Esophagus squamous epithelium (tissue), 5 donors: ENCODE measurements at regions not wholly inside any gene's neighbourhood (a gene's known extent, or its start where the extent isn't known, plus 50 kb on each side); places are given as distances from the start of the nearest gene placed in this dataset.

Experiments
- DNase-seq: peaks from one replicate; lab custom pipeline; 2025; lab: John Stamatoyannopoulos, UW
- H3K27ac ChIP-seq, 4 donors: fragments of 200-600 bp; sonication (generic); one replicate each; pipeline ENCODE4 v1.5.1; 2016 to 2019; ENCODE audit warnings: mild to moderate bottlenecking in 1 of 4
- H3K27me3 ChIP-seq, 4 donors: fragments of 200-600 bp; sonication (generic); 1 replicate in 3 of 4; 2 replicates in 1 of 4; pipeline versions ENCODE4 v1.5.1 to v1.6.0; 2017 to 2021; ENCODE audit warnings: antibody characterized with exemption in 1 of 4
- H3K36me3 ChIP-seq, 3 donors: fragments of 200-600 bp; sonication (generic); one replicate each; pipeline ENCODE4 v1.5.1; 2016 to 2019
- H3K4me1 ChIP-seq, 3 donors: fragments of 200-600 bp; sonication (generic); one replicate each; pipeline ENCODE4 v1.5.1; 2017 to 2019
- H3K4me3 ChIP-seq, 4 donors: fragments of 200-600 bp; sonication (generic); 1 replicate in 3 of 4; 2 replicates in 1 of 4; pipeline ENCODE4 v1.5.1; 2016 to 2019; ENCODE audit warnings: mild to moderate bottlenecking in 2 of 4, moderate library complexity in 1 of 4
- H3K9me3 ChIP-seq, 3 donors: fragments of 200-600 bp; sonication (generic); one replicate each; pipeline ENCODE4 v1.5.1; 2016 to 2019
- POLR2A ChIP-seq, 4 donors: fragments of 450-650 bp; IDR thresholded peaks; one replicate each; pipeline ENCODE4 v1.6.1; 2017; ENCODE audit warnings: antibody characterized with exemption in 4 of 4, mild to moderate bottlenecking in 4 of 4, moderate library complexity in 3 of 4
- WGBS, 2 donors: methylation state at CpG; one replicate each; pipeline ENCODE4 v1.1.5; 2018; 5-methylcytosine and 5-hydroxymethylcytosine counted together
- intact Hi-C: fragments of 100-400 bp; cut with DNase I; formaldehyde crosslinking; loops from one replicate; pipeline ENCODE4 v1.15.0; 2022
- TF ChIP-seq, protein P1 (sequence below), 6 experiments: fragments of 450-650 bp in 4 of 6; fragments of 200-600 bp in 2 of 6; sonication (generic) in 2 of 6; IDR thresholded peaks; one replicate each; pipeline ENCODE4 v1.5.1; 2016 to 2019; ENCODE audit warnings: antibody characterized with exemption in 6 of 6, mild to moderate bottlenecking in 4 of 6, moderate library complexity in 4 of 6
- donor health status: DM: yes; HTN: yes; CAD: no.

DNA sequence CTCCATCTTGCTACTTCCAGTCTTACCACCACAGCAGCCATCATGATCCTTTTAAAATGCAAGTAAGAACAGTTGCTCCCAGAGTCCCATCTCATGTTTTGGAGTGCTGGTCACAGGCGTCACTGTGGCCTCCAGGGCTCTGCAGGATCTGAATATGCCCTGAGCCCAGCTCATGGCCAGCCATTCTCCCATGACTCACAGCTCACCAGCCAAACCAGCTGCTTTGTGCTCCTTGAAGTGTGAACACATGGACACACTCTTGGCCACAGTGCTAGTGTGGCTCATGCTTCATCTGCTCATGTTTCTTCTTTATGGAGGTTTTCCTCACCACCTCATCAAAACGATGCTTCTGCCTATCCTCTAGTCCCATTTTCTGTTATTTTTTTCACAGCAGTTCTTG, 466.5 kb downstream of the UQCRFS1 start:
- Histone ChIP-seq H3K27ac (no peak overlapping the region), H3K36me3 (no peaks in the 10 kb centered on the region), H3K4me3 (no peak overlapping the region), H3K4me1 (no peaks in the 10 kb centered on the region), H3K27me3 (no peaks in the 10 kb centered on the region), H3K9me3 (no peaks in the 10 kb centered on the region)
- TF ChIP-seq, protein P1, sequence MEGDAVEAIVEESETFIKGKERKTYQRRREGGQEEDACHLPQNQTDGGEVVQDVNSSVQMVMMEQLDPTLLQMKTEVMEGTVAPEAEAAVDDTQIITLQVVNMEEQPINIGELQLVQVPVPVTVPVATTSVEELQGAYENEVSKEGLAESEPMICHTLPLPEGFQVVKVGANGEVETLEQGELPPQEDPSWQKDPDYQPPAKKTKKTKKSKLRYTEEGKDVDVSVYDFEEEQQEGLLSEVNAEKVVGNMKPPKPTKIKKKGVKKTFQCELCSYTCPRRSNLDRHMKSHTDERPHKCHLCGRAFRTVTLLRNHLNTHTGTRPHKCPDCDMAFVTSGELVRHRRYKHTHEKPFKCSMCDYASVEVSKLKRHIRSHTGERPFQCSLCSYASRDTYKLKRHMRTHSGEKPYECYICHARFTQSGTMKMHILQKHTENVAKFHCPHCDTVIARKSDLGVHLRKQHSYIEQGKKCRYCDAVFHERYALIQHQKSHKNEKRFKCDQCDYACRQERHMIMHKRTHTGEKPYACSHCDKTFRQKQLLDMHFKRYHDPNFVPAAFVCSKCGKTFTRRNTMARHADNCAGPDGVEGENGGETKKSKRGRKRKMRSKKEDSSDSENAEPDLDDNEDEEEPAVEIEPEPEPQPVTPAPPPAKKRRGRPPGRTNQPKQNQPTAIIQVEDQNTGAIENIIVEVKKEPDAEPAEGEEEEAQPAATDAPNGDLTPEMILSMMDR (IDR thresholded peaks at IDR 0.05) = no peak
- TF ChIP-seq POLR2A (IDR thresholded peaks at IDR 0.05) = no peak
- intact Hi-C loops = no loop called here
- DNase-seq = no peak
- 45 to 69% methylated on average over 2 of the region's 2 CpGs for WGBS, 2 donors

DNA sequence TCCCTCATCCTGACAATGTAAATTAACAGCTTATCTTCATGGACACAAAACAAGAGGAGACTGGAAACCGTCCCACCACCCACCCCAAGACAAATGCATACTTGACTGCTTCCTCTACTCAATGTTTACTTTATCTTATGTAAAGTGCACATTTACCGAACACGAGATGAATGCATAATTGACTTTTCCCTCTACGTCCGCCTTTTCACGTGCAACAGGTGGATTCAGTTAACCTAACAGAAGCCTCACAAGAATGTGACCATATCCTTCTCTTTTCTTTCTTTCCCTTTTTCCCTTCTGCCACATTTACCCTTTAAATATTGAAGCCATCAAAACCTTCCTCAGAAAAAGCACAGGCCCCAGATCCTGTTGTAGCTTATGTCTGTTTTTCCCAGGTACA, 468.0 kb downstream of the UQCRFS1 start:
- intact Hi-C loops = no loop called here
- no peaks in the 10 kb centered on the region for H3K9me3 ChIP-seq
- H3K27ac ChIP-seq = no peak overlapping the region
- no peaks in the 10 kb centered on the region for H3K27me3 ChIP-seq
- no peaks in the 10 kb centered on the region for H3K36me3 ChIP-seq
- TF ChIP-seq, protein P1 (IDR thresholded peaks at IDR 0.05) = no peak
- no peak for TF ChIP-seq POLR2A (IDR thresholded peaks at IDR 0.05)
- WGBS, 2 donors = 26 to 32% methylated on average over 6 of the region's 6 CpGs
- no peak for DNase-seq
- H3K4me3 ChIP-seq = no peak overlapping the region
- H3K4me1 ChIP-seq = no peaks in the 10 kb centered on the region

DNA sequence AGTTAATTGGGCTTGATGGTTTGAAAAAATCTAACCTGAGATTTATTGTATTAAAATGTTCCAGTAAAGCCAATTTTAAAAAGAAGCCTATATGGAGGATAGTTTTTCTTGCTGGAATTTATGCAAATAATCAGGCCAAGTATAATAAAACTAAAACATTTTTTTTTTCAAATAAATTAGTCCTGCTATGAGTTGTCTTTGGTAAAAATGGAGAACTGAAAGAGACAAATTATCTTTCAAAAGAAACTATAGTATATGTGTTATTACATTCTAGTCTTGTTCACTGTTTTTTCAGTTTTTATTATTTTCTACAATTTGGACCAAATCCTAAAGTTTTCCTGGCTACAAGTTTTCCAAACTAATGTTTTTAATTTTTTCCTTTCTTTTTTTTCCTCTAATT, 468.9 kb downstream of the UQCRFS1 start:
- Histone ChIP-seq H3K9me3 (no peaks in the 10 kb centered on the region), H3K27me3 (no peaks in the 10 kb centered on the region), H3K4me3 (no peak overlapping the region), H3K4me1 (no peaks in the 10 kb centered on the region), H3K27ac (no peak overlapping the region), H3K36me3 (no peaks in the 10 kb centered on the region)
- no peak for DNase-seq
- TF ChIP-seq, protein P1 (IDR thresholded peaks at IDR 0.05) = no peak
- TF ChIP-seq POLR2A (IDR thresholded peaks at IDR 0.05) = no peak
- intact Hi-C loops = no loop called here

DNA sequence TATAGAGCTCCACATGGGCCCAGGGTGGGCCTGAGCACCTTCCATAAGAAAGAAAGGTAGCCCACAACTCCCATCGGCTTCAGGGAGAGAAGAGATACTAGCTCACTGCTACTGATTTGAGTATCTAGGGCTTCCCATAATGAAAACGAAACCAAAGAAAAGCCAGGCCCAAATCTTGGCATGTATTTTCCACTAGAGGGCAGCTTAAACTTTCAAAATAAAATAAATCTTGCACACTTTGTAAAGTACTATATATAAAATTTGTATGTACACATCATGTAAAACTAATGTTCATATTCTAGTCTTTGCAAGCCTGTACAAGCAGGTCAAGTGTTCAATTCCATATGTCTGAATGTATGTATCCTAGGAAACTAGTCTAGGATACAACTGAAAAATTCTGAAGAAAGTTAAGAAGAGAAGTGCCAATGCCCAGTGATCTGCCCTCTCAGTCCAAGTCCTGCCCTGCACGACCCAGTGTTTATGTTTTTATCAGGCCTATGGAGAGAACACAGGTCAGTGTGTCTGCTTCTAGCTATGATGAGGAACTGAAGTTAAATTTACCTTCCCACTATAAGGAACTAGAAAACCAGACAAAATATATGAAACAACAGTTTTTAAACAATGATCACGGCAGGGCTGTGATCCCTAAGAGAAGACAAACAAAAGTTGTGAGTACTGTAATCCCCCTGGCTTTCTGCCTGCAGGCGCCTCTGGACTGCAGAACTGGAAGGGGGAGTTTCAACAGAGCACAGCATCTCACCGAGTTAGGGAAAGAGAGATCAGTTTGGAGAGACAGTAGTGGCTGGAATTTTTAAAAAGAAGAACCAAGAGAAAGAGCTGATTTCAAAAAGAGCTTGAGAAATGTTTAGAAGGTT, 475.7 kb downstream of the UQCRFS1 start:
- H3K36me3 ChIP-seq = no peaks in the 10 kb centered on the region
- TF ChIP-seq, protein P1 (IDR thresholded peaks at IDR 0.05) = peak in 5 of 6 experiments; percentile 41 to 54 (median 45)
- TF ChIP-seq POLR2A (IDR thresholded peaks at IDR 0.05) = no peak
- intact Hi-C loops = loop anchor here (5.0 kb wide), 1 partner anchor 525 kb away; no protein-coding TSS in a partner anchor
- no peaks in the 10 kb centered on the region for H3K27me3 ChIP-seq
- H3K4me3 ChIP-seq = peak overlapping the region in 1 of 4 donors; percentile 23
- H3K4me1 ChIP-seq = peaks cover 0 to 17% (median 0%) of the 10 kb centered on the region in 3 donors
- no peak for DNase-seq
- H3K9me3 ChIP-seq = no peaks in the 10 kb centered on the region
- WGBS, 2 donors = 12 to 15% methylated on average over 6 of the region's 6 CpGs
- no peak overlapping the region for H3K27ac ChIP-seq

DNA sequence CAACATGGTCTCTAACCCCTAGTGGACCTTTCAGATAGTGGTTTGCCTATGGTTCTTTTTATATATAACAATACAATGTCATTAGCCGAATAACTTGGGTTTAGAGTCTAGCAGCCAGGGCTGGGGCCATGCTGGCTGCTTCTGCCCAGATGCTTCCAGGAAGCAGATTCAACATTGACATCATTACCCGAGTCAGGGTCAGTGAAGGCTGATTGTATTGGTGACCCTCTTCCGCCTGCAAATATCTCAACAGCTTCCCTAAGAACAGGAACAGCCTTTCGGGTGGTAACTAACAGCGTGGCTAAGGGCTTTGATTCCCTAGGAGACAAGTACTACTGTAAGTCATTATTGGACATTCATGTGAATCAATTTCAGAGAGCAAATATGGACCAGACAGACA, 476.4 kb downstream of the UQCRFS1 start:
- Histone ChIP-seq H3K4me1 (peaks cover 0 to 17% (median 0%) of the 10 kb centered on the region in 3 donors), H3K27ac (no peak overlapping the region), H3K36me3 (no peaks in the 10 kb centered on the region), H3K9me3 (no peaks in the 10 kb centered on the region), H3K27me3 (no peaks in the 10 kb centered on the region), H3K4me3 (peak overlapping the region in 1 of 4 donors; percentile 23)
- no peak for DNase-seq
- TF ChIP-seq, protein P1 (IDR thresholded peaks at IDR 0.05) = no peak
- TF ChIP-seq POLR2A (IDR thresholded peaks at IDR 0.05) = no peak
- intact Hi-C loops = loop anchor here (5.0 kb wide), 1 partner anchor 526 kb away; no protein-coding TSS in a partner anchor
- WGBS, 2 donors = 82 to 89% methylated on average over 5 of the region's 5 CpGs
